Activated CD4-positive, alpha-beta T cell treated with anti-CD3 and anti-CD28 coated beads, Interleukin-2, Interleukin-6, amounts not matched to agents 100 ng/mL and 50 ng/mL, durations not matched to agents 16 hours and 8 hours (primary cell): ENCODE measurements at regions not wholly inside any gene's neighbourhood (a gene's known extent, or its start where the extent isn't known, plus 50 kb on each side); places are given as distances from the start of the nearest gene placed in this dataset.
"Not testable (repeated sequence)": the region's sequence is repeated elsewhere in the genome, so short reads cannot be mapped to it uniquely, and the experiment has no call there.

Source experiments
- DNase-seq: peaks from one replicate; pipeline ENCODE4 v3.0.0-alpha.2; 2020

- no peak for DNase-seq
Observed at GRCh38 chr2:186093174-186093573, 354.6 kb downstream of the FSIP2 start.

- DNase-seq: no peak
Observed at GRCh38 chr2:186098821-186099220, 360.2 kb downstream of the FSIP2 start.

- DNase-seq: no peak
Observed at GRCh38 chr2:186099826-186100225, 361.2 kb downstream of the FSIP2 start.

- DNase-seq: no peak
Observed at GRCh38 chr2:186100636-186101035, 362.0 kb downstream of the FSIP2 start.

GRCh38 chr2:186101616-186102015 is 363.0 kb downstream of the FSIP2 start:
- DNase-seq: no peak

- DNase-seq: no peak
Observed at GRCh38 chr2:186103276-186103675, 364.7 kb downstream of the FSIP2 start.

GRCh38 chr2:186105016-186105724 is 366.6 kb downstream of the FSIP2 start:
- DNase-seq: no peak

- DNase-seq: no peak
Observed at GRCh38 chr2:186108470-186108869, 369.9 kb downstream of the FSIP2 start.

- no peak for DNase-seq
Observed at GRCh38 chr2:186113284-186113683, 372.8 kb upstream of the ZC3H15 start.

- no peak for DNase-seq
Observed at GRCh38 chr2:186125156-186125555, 360.9 kb upstream of the ZC3H15 start.

GRCh38 chr2:186125625-186126024 is 360.4 kb upstream of the ZC3H15 start:
- DNase-seq: no peak

- DNase-seq: no peak
Observed at GRCh38 chr2:186126181-186126580, 359.9 kb upstream of the ZC3H15 start.

- no peak for DNase-seq
Observed at GRCh38 chr2:186129767-186130581, 356.1 kb upstream of the ZC3H15 start.

- DNase-seq: no peak
Observed at GRCh38 chr2:186130748-186131641, 355.1 kb upstream of the ZC3H15 start.

GRCh38 chr2:186135686-186136085 is 350.4 kb upstream of the ZC3H15 start:
- DNase-seq: no peak

GRCh38 chr2:186136860-186137259 is 349.2 kb upstream of the ZC3H15 start:
- no peak for DNase-seq

- DNase-seq: no peak
Observed at GRCh38 chr2:186138845-186139244, 347.2 kb upstream of the ZC3H15 start.

GRCh38 chr2:186159101-186159500 is 327.0 kb upstream of the ZC3H15 start:
- DNase-seq: no peak

- DNase-seq: no peak
Observed at GRCh38 chr2:186164325-186164724, 321.7 kb upstream of the ZC3H15 start.

- DNase-seq: no peak
Observed at GRCh38 chr2:186170693-186171092, 315.4 kb upstream of the ZC3H15 start.

- no peak for DNase-seq
Observed at GRCh38 chr2:186181625-186182024, 304.4 kb upstream of the ZC3H15 start.

GRCh38 chr2:186182366-186182765 is 303.7 kb upstream of the ZC3H15 start:
- DNase-seq: not testable (repeated sequence)

GRCh38 chr2:186183406-186183805 is 302.7 kb upstream of the ZC3H15 start:
- no peak for DNase-seq
